IPS-20b (cell line): ENCODE measurements at regions not wholly inside any gene's neighbourhood (a gene's known extent, or its start where the extent isn't known, plus 50 kb on each side); places are given as distances from the start of the nearest gene placed in this dataset.

Source experiments
- H3K27ac ChIP-seq: one replicate; pipeline ENCODE4 v1.5.1; 2013; ENCODE audit warnings: low read length
- H3K27me3 ChIP-seq: 2 replicates; pipeline ENCODE4 v1.6.1; 2013; ENCODE audit warnings: mild to moderate bottlenecking, low read length, inconsistent platforms; ENCODE audit not compliant: insufficient read depth
- H3K36me3 ChIP-seq: 2 replicates; pipeline ENCODE4 v1.6.1; 2013; ENCODE audit warnings: low read depth, mild to moderate bottlenecking, inconsistent platforms, low read length, moderate library complexity; ENCODE audit not compliant: insufficient read depth
- H3K4me1 ChIP-seq: 2 replicates; pipeline ENCODE4 v1.6.1; 2013; ENCODE audit warnings: mild to moderate bottlenecking, control low read depth, inconsistent platforms, low read length, moderate library complexity; ENCODE audit not compliant: insufficient read depth
- H3K4me3 ChIP-seq: 2 replicates; pipeline ENCODE4 v1.5.1; 2013; ENCODE audit warnings: mild to moderate bottlenecking, low read length, inconsistent platforms
- H3K9ac ChIP-seq: 2 replicates; pipeline ENCODE4 v1.6.1; 2013; ENCODE audit warnings: low read depth, mild to moderate bottlenecking, inconsistent platforms, low read length, moderate library complexity
- H3K9me3 ChIP-seq: 2 replicates; pipeline ENCODE4 v1.6.1; 2013; ENCODE audit warnings: mild to moderate bottlenecking, low read depth, low read length, inconsistent platforms; ENCODE audit not compliant: insufficient read depth

GRCh38 chr2:66771359-66771976 lies 336.5 kb downstream of the MEIS1 start:
- no peak overlapping the region for H3K4me3 ChIP-seq
- H3K27ac ChIP-seq = no peak overlapping the region

DNA sequence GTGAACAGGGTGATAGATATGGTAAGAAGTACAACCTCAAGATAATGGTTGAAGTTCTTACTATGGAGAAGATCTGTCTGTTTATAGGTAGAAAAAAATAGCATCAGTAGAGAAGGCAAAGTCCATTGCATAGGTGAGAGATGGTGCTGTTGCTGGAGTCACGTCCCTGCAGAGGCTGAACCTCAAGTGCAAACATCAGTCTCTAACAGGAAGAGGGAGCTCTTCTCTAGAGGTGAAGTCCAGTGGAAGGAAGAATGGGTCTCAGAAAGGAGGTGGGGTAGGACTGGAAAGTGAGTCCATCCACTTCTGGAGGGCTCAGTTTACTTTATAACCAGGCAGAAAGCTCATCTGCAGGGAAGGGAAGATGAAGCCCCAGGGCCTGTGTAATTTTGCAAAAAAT lies 337.7 kb downstream of the MEIS1 start:
- H3K36me3 ChIP-seq = no peaks in the 10 kb centered on the region
- H3K9me3 ChIP-seq = no peaks in the 10 kb centered on the region
- H3K9ac ChIP-seq = no peak overlapping the region
- H3K4me3 ChIP-seq = no peak overlapping the region
- no peaks in the 10 kb centered on the region for H3K27me3 ChIP-seq
- no peaks in the 10 kb centered on the region for H3K4me1 ChIP-seq
- H3K27ac ChIP-seq = no peak overlapping the region

More at GRCh38 chr2:66771359-66771976, 336.5 kb downstream of the MEIS1 start:
- Histone ChIP-seq H3K9ac (no peak overlapping the region), H3K9me3 (no peaks in the 10 kb centered on the region), H3K36me3 (no peaks in the 10 kb centered on the region), H3K27me3 (no peaks in the 10 kb centered on the region), H3K4me1 (no peaks in the 10 kb centered on the region)

GRCh38 chr2:66775730-66776422 lies 341.0 kb downstream of the MEIS1 start:
- Histone ChIP-seq H3K4me1 (peaks cover 5% of the 10 kb centered on the region; the same call in 1 of the 2 replicates), H3K27me3 (no peaks in the 10 kb centered on the region), H3K9me3 (no peaks in the 10 kb centered on the region), H3K4me3 (no peak overlapping the region), H3K9ac (no peak overlapping the region), H3K27ac (no peak overlapping the region), H3K36me3 (no peaks in the 10 kb centered on the region)

DNA sequence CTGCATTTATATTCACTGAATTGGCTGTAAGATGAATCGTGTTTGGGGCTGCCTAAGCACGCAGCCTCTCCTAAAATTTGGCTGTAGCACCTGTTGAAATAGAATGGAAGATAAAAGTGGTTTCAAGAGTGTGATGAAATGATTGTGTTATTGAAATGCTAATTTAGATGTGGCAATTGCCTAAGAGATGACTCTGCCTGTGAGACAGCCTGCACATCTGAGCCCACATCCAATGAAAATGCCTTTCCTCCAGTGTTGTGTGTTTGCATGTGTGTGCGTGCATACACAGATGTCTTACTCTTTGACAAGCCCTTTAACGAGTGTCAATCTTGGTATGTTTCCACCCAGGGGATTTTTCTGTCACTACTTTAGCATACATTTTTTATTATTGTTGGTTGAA lies 346.9 kb downstream of the MEIS1 start:
- Histone ChIP-seq H3K4me1 (peaks cover 5% of the 10 kb centered on the region; the same call in 1 of the 2 replicates), H3K9ac (no peak overlapping the region), H3K27me3 (no peaks in the 10 kb centered on the region), H3K4me3 (no peak overlapping the region), H3K27ac (no peak overlapping the region), H3K36me3 (no peaks in the 10 kb centered on the region), H3K9me3 (no peaks in the 10 kb centered on the region)

GRCh38 chr2:66782780-66783361 lies 347.9 kb downstream of the MEIS1 start:
- no peaks in the 10 kb centered on the region for H3K36me3 ChIP-seq
- no peak overlapping the region for H3K27ac ChIP-seq
- H3K27me3 ChIP-seq = no peaks in the 10 kb centered on the region
- H3K4me1 ChIP-seq = peaks cover 5% of the 10 kb centered on the region; the same call in 1 of the 2 replicates
- H3K4me3 ChIP-seq = no peak overlapping the region
- H3K9me3 ChIP-seq = no peaks in the 10 kb centered on the region
- H3K9ac ChIP-seq = no peak overlapping the region

- H3K27ac ChIP-seq = no peak overlapping the region
- H3K27me3 ChIP-seq = no peaks in the 10 kb centered on the region
- no peak overlapping the region for H3K4me3 ChIP-seq
- no peaks in the 10 kb centered on the region for H3K4me1 ChIP-seq
- H3K36me3 ChIP-seq = no peaks in the 10 kb centered on the region
- no peaks in the 10 kb centered on the region for H3K9me3 ChIP-seq
- no peak overlapping the region for H3K9ac ChIP-seq
Measured at GRCh38 chr2:66789741-66790140, 354.8 kb downstream of the MEIS1 start.

GRCh38 chr2:66790651-66791181 lies 355.8 kb downstream of the MEIS1 start:
- H3K27me3 ChIP-seq = no peaks in the 10 kb centered on the region
- no peak overlapping the region for H3K4me3 ChIP-seq
- no peaks in the 10 kb centered on the region for H3K4me1 ChIP-seq
- no peaks in the 10 kb centered on the region for H3K36me3 ChIP-seq
- H3K9me3 ChIP-seq = no peaks in the 10 kb centered on the region
- H3K27ac ChIP-seq = no peak overlapping the region
- H3K9ac ChIP-seq = no peak overlapping the region

DNA sequence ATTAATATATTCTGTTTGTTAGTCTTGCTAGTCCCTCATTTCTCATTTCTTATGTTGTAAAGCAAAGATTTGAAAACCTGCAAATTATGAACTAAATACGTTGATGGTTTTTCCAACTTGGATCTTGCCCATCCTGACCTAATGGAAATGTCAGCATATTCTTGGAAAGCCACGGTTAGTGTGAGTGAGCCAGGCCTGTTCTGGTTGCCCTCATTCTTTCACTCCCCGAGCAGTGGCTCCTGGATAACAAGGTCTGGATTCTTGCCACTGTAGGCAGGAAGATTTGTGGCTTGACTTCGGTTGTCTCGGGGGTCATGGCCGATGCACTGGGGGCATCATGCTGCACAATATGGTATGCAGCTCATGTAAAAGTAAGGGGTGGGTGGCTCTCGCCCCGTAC lies 359.1 kb downstream of the MEIS1 start:
- Histone ChIP-seq H3K9me3 (no peaks in the 10 kb centered on the region), H3K4me1 (no peaks in the 10 kb centered on the region), H3K27me3 (no peaks in the 10 kb centered on the region), H3K36me3 (no peaks in the 10 kb centered on the region), H3K4me3 (no peak overlapping the region), H3K27ac (no peak overlapping the region), H3K9ac (no peak overlapping the region)

GRCh38 chr2:66794551-66794950 lies 359.6 kb downstream of the MEIS1 start:
- Histone ChIP-seq H3K36me3 (no peaks in the 10 kb centered on the region), H3K27ac (no peak overlapping the region), H3K9ac (no peak overlapping the region), H3K27me3 (no peaks in the 10 kb centered on the region), H3K4me3 (no peak overlapping the region), H3K4me1 (no peaks in the 10 kb centered on the region), H3K9me3 (no peaks in the 10 kb centered on the region)

DNA sequence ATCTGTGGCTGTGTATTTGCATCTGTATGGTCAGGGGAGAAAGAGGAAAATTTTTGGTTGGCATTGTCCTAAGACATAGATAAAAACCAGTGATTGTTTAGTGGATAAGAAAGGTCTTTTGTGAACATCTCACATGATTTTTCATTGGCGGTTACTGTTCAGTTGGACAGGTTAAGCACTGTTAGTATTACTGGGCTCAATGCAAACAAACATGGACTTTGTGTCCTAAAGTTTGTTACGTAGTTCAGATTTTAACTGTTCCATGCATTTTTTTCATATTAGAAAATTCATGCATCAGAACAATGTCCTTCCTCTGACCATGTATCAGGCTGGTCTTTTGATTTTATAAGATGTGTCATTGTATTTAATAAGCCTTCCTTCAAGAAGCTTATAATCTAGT lies 368.0 kb downstream of the MEIS1 start:
- Histone ChIP-seq H3K9me3 (no peaks in the 10 kb centered on the region), H3K4me1 (peaks cover 6% of the 10 kb centered on the region; the same call in 1 of the 2 replicates), H3K27ac (no peak overlapping the region), H3K27me3 (no peaks in the 10 kb centered on the region), H3K9ac (no peak overlapping the region), H3K36me3 (no peaks in the 10 kb centered on the region), H3K4me3 (no peak overlapping the region)

DNA sequence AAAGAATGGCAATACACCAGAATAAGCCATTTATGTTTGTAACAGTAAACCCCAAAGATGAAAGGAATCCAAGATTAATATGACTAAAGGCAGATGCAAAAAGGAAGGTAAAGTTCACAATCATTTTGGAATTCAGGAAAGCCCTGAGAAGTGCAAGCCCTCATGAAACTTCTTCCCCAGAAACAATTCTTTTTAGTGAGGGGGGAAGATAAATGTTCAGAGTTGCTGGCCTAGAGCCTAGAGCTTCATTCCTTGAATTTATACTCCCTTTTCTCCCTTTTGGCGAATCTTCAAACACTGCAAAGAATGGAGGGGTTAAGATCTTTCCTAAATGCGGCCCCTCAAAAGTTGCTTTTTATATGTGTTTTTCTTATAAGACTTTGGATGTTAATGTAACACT lies 368.8 kb downstream of the MEIS1 start:
- Histone ChIP-seq H3K4me1 (peaks cover 6% of the 10 kb centered on the region; the same call in 1 of the 2 replicates), H3K36me3 (no peaks in the 10 kb centered on the region), H3K9me3 (no peaks in the 10 kb centered on the region), H3K4me3 (no peak overlapping the region), H3K27me3 (no peaks in the 10 kb centered on the region), H3K27ac (no peak overlapping the region), H3K9ac (no peak overlapping the region)
